HCT116 (cell line): ENCODE measurements at regions not wholly inside any gene's neighbourhood (a gene's known extent, or its start where the extent isn't known, plus 50 kb on each side); places are given as distances from the start of the nearest gene placed in this dataset.

Experiments used
- CBX3 ChIP-seq: IDR thresholded peaks from 2 replicates; pipeline ENCODE4 v1.6.1; 2012; ENCODE audit warnings: low read depth
- ELF1 ChIP-seq: IDR thresholded peaks from 2 replicates; pipeline ENCODE4 v1.6.1; 2012; ENCODE audit warnings: low read depth, borderline replicate concordance
- EZH2 ChIP-seq: fragments of 200-600 bp; sonication (generic); IDR thresholded peaks from 2 replicates; pipeline ENCODE4 v1.6.1; 2017; ENCODE audit warnings: antibody characterized with exemption, mixed run types
- EZH2phosphoT487 ChIP-seq: fragments of 200-600 bp; IDR thresholded peaks from 2 replicates; pipeline ENCODE4 v1.6.1; 2018; ENCODE audit warnings: antibody characterized with exemption, borderline replicate concordance
- JUND ChIP-seq: IDR thresholded peaks from 2 replicates; pipeline ENCODE4 v1.6.1; 2012
- POLR2A ChIP-seq: IDR thresholded peaks from 2 replicates; pipeline ENCODE4 v1.7.0; 2011; ENCODE audit warnings: borderline replicate concordance; ENCODE audit not compliant: insufficient read depth, insufficient read length; ENCODE audit errors: extremely low read depth
- RAD21 ChIP-seq: IDR thresholded peaks from 2 replicates; pipeline ENCODE4 v1.6.1; 2012; ENCODE audit warnings: low read depth, mild to moderate bottlenecking
- TCF7L2 ChIP-seq: IDR thresholded peaks from 2 replicates; pipeline ENCODE4 v1.7.0; 2011; ENCODE audit warnings: borderline replicate concordance, inconsistent platforms; ENCODE audit not compliant: insufficient read depth, insufficient read length; ENCODE audit errors: extremely low read depth
- YY1 ChIP-seq: IDR thresholded peaks from 2 replicates; pipeline ENCODE4 v1.6.1; 2011; ENCODE audit warnings: low read length, low read depth, moderate library complexity, mild to moderate bottlenecking; ENCODE audit not compliant: insufficient replicate concordance; ENCODE audit errors: extremely low read depth
- ZNF274 ChIP-seq: fragments of 200-500 bp; sonication (Bioruptor generic); IDR thresholded peaks from 2 replicates; pipeline ENCODE4 v1.6.1; 2014; ENCODE audit warnings: mild to moderate bottlenecking, low read depth, low read length, inconsistent platforms
- TF ChIP-seq, protein P1 (sequence below), 3 experiments: fragments of 200-600 bp in 1 of 3; sonication (generic) in 1 of 3; IDR thresholded peaks in 2 of 3; conservative IDR thresholded peaks in 1 of 3; 2 replicates each; pipeline ENCODE4 v1.5.1; 2012 to 2017; ENCODE audit warnings: low read depth in 2 of 3, low read length in 2 of 3, antibody characterized with exemption in 1 of 3, borderline replicate concordance in 1 of 3, control low read depth in 1 of 3, mild to moderate bottlenecking in 1 of 3, mixed read lengths in 1 of 3, mixed run types in 1 of 3, moderate library complexity in 1 of 3; ENCODE audit not compliant: insufficient read depth in 1 of 3
- TF ChIP-seq, protein P2 (sequence below): IDR thresholded peaks from 2 replicates; pipeline ENCODE4 v1.6.1; 2012; ENCODE audit warnings: low read depth
- TF ChIP-seq, protein P3 (sequence below): IDR thresholded peaks from 2 replicates; pipeline ENCODE4 v1.6.1; 2011; ENCODE audit warnings: mild to moderate bottlenecking, low read length, moderate library complexity; ENCODE audit not compliant: insufficient replicate concordance; ENCODE audit errors: extremely low read depth

DNA sequence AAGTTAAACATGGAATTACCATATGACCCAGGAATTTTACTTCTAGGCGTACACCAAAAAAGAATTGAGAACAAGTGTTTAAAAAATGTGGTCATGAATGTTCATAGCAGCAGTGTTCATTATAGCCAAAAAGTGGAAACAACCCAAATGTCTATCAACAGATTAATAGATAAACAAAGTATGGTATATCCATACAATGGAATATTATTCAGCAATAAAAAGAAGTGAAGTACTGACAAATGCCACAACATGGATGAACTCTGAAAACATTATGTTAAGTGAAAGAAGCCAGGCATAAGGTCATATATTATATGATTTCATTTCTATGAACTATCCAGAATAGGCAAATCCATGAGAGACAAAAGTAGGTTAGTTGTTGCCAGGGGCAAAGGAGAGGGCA, 141.7 kb upstream of the NAV2 start:
- TF ChIP-seq ZNF274 (no peak), POLR2A (no peak), EZH2phosphoT487 (no peak), YY1 (no peak), TCF7L2 (no peak), CBX3 (no peak), RAD21 (no peak), ELF1 (no peak), JUND (no peak), EZH2 (no peak)
- TF ChIP-seq, protein P1, sequence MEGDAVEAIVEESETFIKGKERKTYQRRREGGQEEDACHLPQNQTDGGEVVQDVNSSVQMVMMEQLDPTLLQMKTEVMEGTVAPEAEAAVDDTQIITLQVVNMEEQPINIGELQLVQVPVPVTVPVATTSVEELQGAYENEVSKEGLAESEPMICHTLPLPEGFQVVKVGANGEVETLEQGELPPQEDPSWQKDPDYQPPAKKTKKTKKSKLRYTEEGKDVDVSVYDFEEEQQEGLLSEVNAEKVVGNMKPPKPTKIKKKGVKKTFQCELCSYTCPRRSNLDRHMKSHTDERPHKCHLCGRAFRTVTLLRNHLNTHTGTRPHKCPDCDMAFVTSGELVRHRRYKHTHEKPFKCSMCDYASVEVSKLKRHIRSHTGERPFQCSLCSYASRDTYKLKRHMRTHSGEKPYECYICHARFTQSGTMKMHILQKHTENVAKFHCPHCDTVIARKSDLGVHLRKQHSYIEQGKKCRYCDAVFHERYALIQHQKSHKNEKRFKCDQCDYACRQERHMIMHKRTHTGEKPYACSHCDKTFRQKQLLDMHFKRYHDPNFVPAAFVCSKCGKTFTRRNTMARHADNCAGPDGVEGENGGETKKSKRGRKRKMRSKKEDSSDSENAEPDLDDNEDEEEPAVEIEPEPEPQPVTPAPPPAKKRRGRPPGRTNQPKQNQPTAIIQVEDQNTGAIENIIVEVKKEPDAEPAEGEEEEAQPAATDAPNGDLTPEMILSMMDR (IDR thresholded peaks at IDR 0.05 in 2 of 3, conservative IDR thresholded peaks at IDR 0.05 in 1 of 3; ENCODE audit: borderline replicate concordance in 1 of 3, insufficient read depth in 1 of 3, low read depth in 2 of 3, low read length in 2 of 3): no peak
- TF ChIP-seq, protein P2, sequence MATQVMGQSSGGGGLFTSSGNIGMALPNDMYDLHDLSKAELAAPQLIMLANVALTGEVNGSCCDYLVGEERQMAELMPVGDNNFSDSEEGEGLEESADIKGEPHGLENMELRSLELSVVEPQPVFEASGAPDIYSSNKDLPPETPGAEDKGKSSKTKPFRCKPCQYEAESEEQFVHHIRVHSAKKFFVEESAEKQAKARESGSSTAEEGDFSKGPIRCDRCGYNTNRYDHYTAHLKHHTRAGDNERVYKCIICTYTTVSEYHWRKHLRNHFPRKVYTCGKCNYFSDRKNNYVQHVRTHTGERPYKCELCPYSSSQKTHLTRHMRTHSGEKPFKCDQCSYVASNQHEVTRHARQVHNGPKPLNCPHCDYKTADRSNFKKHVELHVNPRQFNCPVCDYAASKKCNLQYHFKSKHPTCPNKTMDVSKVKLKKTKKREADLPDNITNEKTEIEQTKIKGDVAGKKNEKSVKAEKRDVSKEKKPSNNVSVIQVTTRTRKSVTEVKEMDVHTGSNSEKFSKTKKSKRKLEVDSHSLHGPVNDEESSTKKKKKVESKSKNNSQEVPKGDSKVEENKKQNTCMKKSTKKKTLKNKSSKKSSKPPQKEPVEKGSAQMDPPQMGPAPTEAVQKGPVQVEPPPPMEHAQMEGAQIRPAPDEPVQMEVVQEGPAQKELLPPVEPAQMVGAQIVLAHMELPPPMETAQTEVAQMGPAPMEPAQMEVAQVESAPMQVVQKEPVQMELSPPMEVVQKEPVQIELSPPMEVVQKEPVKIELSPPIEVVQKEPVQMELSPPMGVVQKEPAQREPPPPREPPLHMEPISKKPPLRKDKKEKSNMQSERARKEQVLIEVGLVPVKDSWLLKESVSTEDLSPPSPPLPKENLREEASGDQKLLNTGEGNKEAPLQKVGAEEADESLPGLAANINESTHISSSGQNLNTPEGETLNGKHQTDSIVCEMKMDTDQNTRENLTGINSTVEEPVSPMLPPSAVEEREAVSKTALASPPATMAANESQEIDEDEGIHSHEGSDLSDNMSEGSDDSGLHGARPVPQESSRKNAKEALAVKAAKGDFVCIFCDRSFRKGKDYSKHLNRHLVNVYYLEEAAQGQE: no peak
- TF ChIP-seq, protein P3, sequence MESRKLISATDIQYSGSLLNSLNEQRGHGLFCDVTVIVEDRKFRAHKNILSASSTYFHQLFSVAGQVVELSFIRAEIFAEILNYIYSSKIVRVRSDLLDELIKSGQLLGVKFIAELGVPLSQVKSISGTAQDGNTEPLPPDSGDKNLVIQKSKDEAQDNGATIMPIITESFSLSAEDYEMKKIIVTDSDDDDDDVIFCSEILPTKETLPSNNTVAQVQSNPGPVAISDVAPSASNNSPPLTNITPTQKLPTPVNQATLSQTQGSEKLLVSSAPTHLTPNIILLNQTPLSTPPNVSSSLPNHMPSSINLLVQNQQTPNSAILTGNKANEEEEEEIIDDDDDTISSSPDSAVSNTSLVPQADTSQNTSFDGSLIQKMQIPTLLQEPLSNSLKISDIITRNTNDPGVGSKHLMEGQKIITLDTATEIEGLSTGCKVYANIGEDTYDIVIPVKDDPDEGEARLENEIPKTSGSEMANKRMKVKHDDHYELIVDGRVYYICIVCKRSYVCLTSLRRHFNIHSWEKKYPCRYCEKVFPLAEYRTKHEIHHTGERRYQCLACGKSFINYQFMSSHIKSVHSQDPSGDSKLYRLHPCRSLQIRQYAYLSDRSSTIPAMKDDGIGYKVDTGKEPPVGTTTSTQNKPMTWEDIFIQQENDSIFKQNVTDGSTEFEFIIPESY: no peak
